Stomach (tissue), 4 donors: ENCODE measurements at regions not wholly inside any gene's neighbourhood (a gene's known extent, or its start where the extent isn't known, plus 50 kb on each side); places are given as distances from the start of the nearest gene placed in this dataset.

Source experiments
- CTCF ChIP-seq, 7 experiments: fragments of 450-650 bp in 4 of 7; fragments of 200-600 bp in 3 of 7; sonication (generic) in 3 of 7; IDR thresholded peaks; one replicate each; pipeline ENCODE4 v1.5.1; 2016 to 2019; ENCODE audit warnings: antibody characterized with exemption in 7 of 7, control low read depth in 2 of 7, mild to moderate bottlenecking in 1 of 7
- EP300 ChIP-seq: sonication (generic); formaldehyde crosslinking; IDR thresholded peaks from one replicate; pipeline ENCODE4 v1.6.1; 2017; ENCODE audit warnings: antibody characterized with exemption

- no peak for TF ChIP-seq EP300
- no peak for TF ChIP-seq CTCF (IDR thresholded peaks at IDR 0.05)
Measured at GRCh38 chr1:191346381-191346780, 811.9 kb upstream of the RGS18 start.
